GM12891 (cell line): ENCODE measurements at regions not wholly inside any gene's neighbourhood (a gene's known extent, or its start where the extent isn't known, plus 50 kb on each side); places are given as distances from the start of the nearest gene placed in this dataset.

ENCODE experiments used
- DNase-seq: peaks from one replicate; pipeline ENCODE4 v3.0.0; 2011; ENCODE audit warnings: low spot score; ENCODE audit not compliant: insufficient read length
- FAIRE-seq: peaks from 2 replicates; lab custom pipeline; 2011; peaks lifted over from hg19 to GRCh38; lab: Jason Lieb, UNC
- PAX5 ChIP-seq: IDR thresholded peaks from 2 replicates; pipeline ENCODE4 v1.6.1; 2011; ENCODE audit warnings: low read length, moderate library complexity, mild to moderate bottlenecking; ENCODE audit not compliant: insufficient read depth, severe bottlenecking
- POLR2A ChIP-seq: IDR thresholded peaks from 2 replicates; pipeline ENCODE4 v1.6.1; 2011; ENCODE audit warnings: low read depth, low read length, control low read depth
- POLR2AphosphoS5 ChIP-seq: IDR thresholded peaks from 2 replicates; pipeline ENCODE4 v1.6.1; 2011; ENCODE audit warnings: low read depth, low read length, control low read depth
- POU2F2 ChIP-seq: IDR thresholded peaks from 2 replicates; pipeline ENCODE4 v1.6.1; 2011; ENCODE audit warnings: low read depth, mild to moderate bottlenecking, control low read depth, low read length, moderate library complexity
- SPI1 ChIP-seq: IDR thresholded peaks from 2 replicates; pipeline ENCODE4 v1.6.1; 2011; ENCODE audit warnings: low read depth, low read length, control low read depth
- TAF1 ChIP-seq: IDR thresholded peaks from 2 replicates; pipeline ENCODE4 v1.6.1; 2011; ENCODE audit warnings: low read depth, low read length, control low read depth

- TF ChIP-seq SPI1: no peak
- no peak for TF ChIP-seq POU2F2
- no peak for TF ChIP-seq TAF1
- TF ChIP-seq POLR2A: no peak
- TF ChIP-seq POLR2AphosphoS5: no peak
- TF ChIP-seq PAX5: no peak
- no peak for FAIRE-seq
- DNase-seq: no peak
Observed at GRCh38 chr14:38113546-38113945, 94.2 kb upstream of the SSTR1 start.

GRCh38 chr14:38116895-38117294, 90.8 kb upstream of the SSTR1 start:
- no peak for DNase-seq
- no peak for FAIRE-seq
- TF ChIP-seq TAF1 (no peak), PAX5 (no peak), POLR2AphosphoS5 (no peak), POLR2A (no peak), SPI1 (no peak), POU2F2 (no peak)

GRCh38 chr14:38120109-38120508, 87.6 kb upstream of the SSTR1 start:
- DNase-seq (no peak), FAIRE-seq (no peak)
- TF ChIP-seq SPI1 (no peak), POLR2AphosphoS5 (no peak), POU2F2 (no peak), TAF1 (no peak), PAX5 (no peak), POLR2A (no peak)

GRCh38 chr14:38121320-38122020, 86.2 kb upstream of the SSTR1 start:
- TF ChIP-seq PAX5: no peak
- no peak for TF ChIP-seq POLR2A
- no peak for TF ChIP-seq TAF1
- TF ChIP-seq SPI1: no peak
- TF ChIP-seq POLR2AphosphoS5: no peak
- no peak for TF ChIP-seq POU2F2
- FAIRE-seq (no peak), DNase-seq (no peak)

GRCh38 chr14:38122241-38122640, 85.5 kb upstream of the SSTR1 start:
- DNase-seq (no peak), FAIRE-seq (no peak)
- TF ChIP-seq POLR2AphosphoS5 (no peak), POLR2A (no peak), PAX5 (no peak), POU2F2 (no peak), SPI1 (no peak), TAF1 (no peak)

GRCh38 chr14:38124506-38124905, 83.2 kb upstream of the SSTR1 start:
- no peak for FAIRE-seq
- TF ChIP-seq POLR2A (no peak), POLR2AphosphoS5 (no peak), POU2F2 (no peak), SPI1 (no peak), TAF1 (no peak), PAX5 (no peak)
- DNase-seq: no peak

GRCh38 chr14:38125481-38126037, 82.1 kb upstream of the SSTR1 start:
- DNase-seq (no peak), FAIRE-seq (no peak)
- TF ChIP-seq SPI1 (no peak), POLR2A (no peak), TAF1 (no peak)

- no peak for TF ChIP-seq POU2F2
- TF ChIP-seq TAF1: no peak
- no peak for TF ChIP-seq PAX5
- TF ChIP-seq SPI1: no peak
- TF ChIP-seq POLR2A: no peak
- no peak for TF ChIP-seq POLR2AphosphoS5
- DNase-seq: no peak
- FAIRE-seq: no peak
Observed at GRCh38 chr14:38127356-38127755, 80.3 kb upstream of the SSTR1 start.

- no peak for FAIRE-seq
- DNase-seq: no peak
Observed at GRCh38 chr14:38127784-38128183, 79.9 kb upstream of the SSTR1 start.

GRCh38 chr14:38128640-38129039, 79.1 kb upstream of the SSTR1 start:
- no peak for FAIRE-seq
- no peak for DNase-seq
- no peak for TF ChIP-seq PAX5
- TF ChIP-seq TAF1: no peak
- no peak for TF ChIP-seq SPI1
- no peak for TF ChIP-seq POU2F2
- TF ChIP-seq POLR2A: no peak
- no peak for TF ChIP-seq POLR2AphosphoS5

More at GRCh38 chr14:38127784-38128183, 79.9 kb upstream of the SSTR1 start:
- no peak for TF ChIP-seq PAX5
- TF ChIP-seq SPI1: no peak
- TF ChIP-seq POU2F2: no peak
- no peak for TF ChIP-seq TAF1
